ENCODE measurements at regions not wholly inside any gene's neighbourhood (a gene's known extent, or its start where the extent isn't known, plus 50 kb on each side); places are given as distances from the start of the nearest gene placed in this dataset.

- DNase-seq (ENCODE audit: extremely low read depth, low read depth), result no peak
- no peak for TF ChIP-seq CTCF (IDR thresholded peaks at IDR 0.05; ENCODE audit: low read depth, low read length)
Measured at GRCh38 chr4:104868533-104868932, 278.1 kb upstream of the TET2 start.

GRCh38 chr4:104868958-104869357 lies 277.7 kb upstream of the TET2 start:
- TF ChIP-seq CTCF (IDR thresholded peaks at IDR 0.05; ENCODE audit: low read depth, low read length), result no peak
- no peak for DNase-seq (ENCODE audit: extremely low read depth, low read depth)

GRCh38 chr4:104869831-104870230 lies 276.8 kb upstream of the TET2 start:
- no peak for TF ChIP-seq CTCF (IDR thresholded peaks at IDR 0.05; ENCODE audit: low read depth, low read length)

GRCh38 chr4:104870495-104871233 lies 276.0 kb upstream of the TET2 start:
- TF ChIP-seq CTCF (IDR thresholded peaks at IDR 0.05; ENCODE audit: low read depth, low read length), result no peak
- no peak for DNase-seq (ENCODE audit: extremely low read depth, low read depth)

More at GRCh38 chr4:104869831-104870230, 276.8 kb upstream of the TET2 start:
- no peak for DNase-seq (ENCODE audit: extremely low read depth, low read depth)

- TF ChIP-seq CTCF (IDR thresholded peaks at IDR 0.05; ENCODE audit: low read depth, low read length), result no peak
- DNase-seq (ENCODE audit: extremely low read depth, low read depth), result no peak
Measured at GRCh38 chr4:104878936-104879335, 267.7 kb upstream of the TET2 start.

- no peak for DNase-seq (ENCODE audit: extremely low read depth, low read depth)
- no peak for TF ChIP-seq CTCF (IDR thresholded peaks at IDR 0.05; ENCODE audit: low read depth, low read length)
Measured at GRCh38 chr4:104879367-104879766, 267.3 kb upstream of the TET2 start.

- TF ChIP-seq CTCF (IDR thresholded peaks at IDR 0.05; ENCODE audit: low read depth, low read length), result no peak
- no peak for DNase-seq (ENCODE audit: extremely low read depth, low read depth)
Measured at GRCh38 chr4:104879854-104880253, 266.8 kb upstream of the TET2 start.

Measured in AG09319 (cell line).